ENCODE measurements at regions not wholly inside any gene's neighbourhood (a gene's known extent, or its start where the extent isn't known, plus 50 kb on each side); places are given as distances from the start of the nearest gene placed in this dataset.

GRCh38 chr14:29216268-29217232 is 450.0 kb downstream of the FOXG1 start (continued):
- TF ChIP-seq, protein P1, sequence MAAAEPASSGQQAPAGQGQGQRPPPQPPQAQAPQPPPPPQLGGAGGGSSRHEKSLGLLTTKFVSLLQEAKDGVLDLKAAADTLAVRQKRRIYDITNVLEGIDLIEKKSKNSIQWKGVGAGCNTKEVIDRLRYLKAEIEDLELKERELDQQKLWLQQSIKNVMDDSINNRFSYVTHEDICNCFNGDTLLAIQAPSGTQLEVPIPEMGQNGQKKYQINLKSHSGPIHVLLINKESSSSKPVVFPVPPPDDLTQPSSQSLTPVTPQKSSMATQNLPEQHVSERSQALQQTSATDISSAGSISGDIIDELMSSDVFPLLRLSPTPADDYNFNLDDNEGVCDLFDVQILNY (CRISPR knock-in tag; IDR thresholded peaks at IDR 0.05): no peak
- TF ChIP-seq IRF1 (CRISPR knock-in tag; IDR thresholded peaks at IDR 0.05) (no peak), E2F4 (CRISPR knock-in tag; IDR thresholded peaks at IDR 0.05; ENCODE audit: borderline replicate concordance, low read depth) (no peak)

DNA sequence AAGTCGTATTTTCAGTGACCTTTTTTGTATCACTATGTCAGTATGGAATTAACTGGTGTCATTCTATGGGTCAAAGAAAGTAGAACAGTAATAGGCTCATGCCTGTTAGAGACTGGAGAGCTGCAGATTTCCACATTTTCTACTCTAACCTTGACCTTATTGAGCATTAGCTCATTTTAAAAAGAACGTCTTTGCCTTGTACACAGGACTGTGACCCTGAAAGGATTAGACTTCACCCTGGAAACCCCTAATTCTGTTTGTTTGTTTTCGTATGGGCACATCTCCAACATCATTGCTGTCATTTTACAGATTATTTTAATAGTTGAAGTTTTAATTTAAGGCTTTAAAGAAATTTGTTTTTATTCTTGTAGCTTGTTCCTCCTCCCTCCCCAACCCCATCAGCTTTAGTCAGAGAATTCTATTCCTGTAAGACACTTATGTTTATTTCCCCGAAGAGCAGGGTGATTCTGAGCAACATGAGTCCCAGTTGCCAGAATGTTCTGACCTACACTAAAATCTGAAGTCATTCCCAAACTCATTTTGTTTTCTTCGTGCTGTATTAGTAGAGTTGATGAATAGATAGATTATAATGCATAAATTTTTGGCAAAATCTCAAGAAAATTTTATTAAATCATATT is 451.3 kb downstream of the FOXG1 start:
- TF ChIP-seq ZNF425 (CRISPR knock-in tag; conservative IDR thresholded peaks at IDR 0.05): no peak
- no peak for TF ChIP-seq ZNF317 (CRISPR knock-in tag; IDR thresholded peaks at IDR 0.05; ENCODE audit: borderline replicate concordance, low read depth)
- no peak for TF ChIP-seq JAZF1 (CRISPR knock-in tag; IDR thresholded peaks at IDR 0.05)
- TF ChIP-seq IRF2 (CRISPR knock-in tag; IDR thresholded peaks at IDR 0.05; ENCODE audit: borderline replicate concordance, low read depth): no peak
- no peak for TF ChIP-seq IRF1 (CRISPR knock-in tag; IDR thresholded peaks at IDR 0.05)
- no peak for TF ChIP-seq RELA (CRISPR knock-in tag; IDR thresholded peaks at IDR 0.05; ENCODE audit: borderline replicate concordance)
- no peak for TF ChIP-seq ZNF423 (CRISPR knock-in tag; IDR thresholded peaks at IDR 0.05)
- TF ChIP-seq, protein P2, sequence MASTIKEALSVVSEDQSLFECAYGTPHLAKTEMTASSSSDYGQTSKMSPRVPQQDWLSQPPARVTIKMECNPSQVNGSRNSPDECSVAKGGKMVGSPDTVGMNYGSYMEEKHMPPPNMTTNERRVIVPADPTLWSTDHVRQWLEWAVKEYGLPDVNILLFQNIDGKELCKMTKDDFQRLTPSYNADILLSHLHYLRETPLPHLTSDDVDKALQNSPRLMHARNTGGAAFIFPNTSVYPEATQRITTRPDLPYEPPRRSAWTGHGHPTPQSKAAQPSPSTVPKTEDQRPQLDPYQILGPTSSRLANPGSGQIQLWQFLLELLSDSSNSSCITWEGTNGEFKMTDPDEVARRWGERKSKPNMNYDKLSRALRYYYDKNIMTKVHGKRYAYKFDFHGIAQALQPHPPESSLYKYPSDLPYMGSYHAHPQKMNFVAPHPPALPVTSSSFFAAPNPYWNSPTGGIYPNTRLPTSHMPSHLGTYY (CRISPR knock-in tag; IDR thresholded peaks at IDR 0.05): no peak
- no peak for TF ChIP-seq EMX1 (CRISPR knock-in tag; IDR thresholded peaks at IDR 0.05)
- no peak for TF ChIP-seq TCF7 (CRISPR knock-in tag; IDR thresholded peaks at IDR 0.05; ENCODE audit: low read depth)
- DNase-seq (ENCODE audit: low spot score) (no peak), ATAC-seq (no peak)
- H3K27me3 Mint-ChIP-seq (ENCODE audit: low read depth): peaks cover 3% of the 10 kb centered on the region; the same call in 1 of the 2 replicates
- POLR2A ChIA-PET: no interaction called here
- H3K4me3 Mint-ChIP-seq: no peak overlapping the region
- H3K4me1 Mint-ChIP-seq: no peaks in the 10 kb centered on the region
- no peak overlapping the region for H3K27ac Mint-ChIP-seq
- CTCF ChIA-PET: interaction anchor here (1.6 kb wide), 1 partner anchor 444 kb away, joined by 5 read pairs; no protein-coding TSS in a partner anchor
- H3K36me3 Mint-ChIP-seq: no peaks in the 10 kb centered on the region
- H3K9me3 Mint-ChIP-seq: no peaks in the 10 kb centered on the region

DNA sequence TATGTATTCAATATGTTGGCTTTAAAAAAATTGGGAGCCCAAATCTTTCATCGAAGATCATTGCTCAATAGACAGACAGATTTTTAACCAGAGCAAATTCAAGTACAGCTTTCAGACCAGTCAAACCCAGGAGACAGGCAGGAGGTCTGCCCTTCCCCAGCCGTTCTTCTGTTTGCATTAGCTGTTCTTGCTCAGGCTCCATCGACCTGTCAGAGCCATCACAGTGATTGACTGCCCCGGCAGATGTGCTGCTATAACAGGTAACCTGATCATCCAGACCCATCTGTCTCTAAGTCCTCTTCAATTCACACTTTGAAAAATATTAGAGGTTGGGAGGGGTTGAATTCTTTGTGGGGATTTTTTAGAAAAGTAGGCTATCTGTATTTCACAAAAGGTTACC is 453.5 kb downstream of the FOXG1 start:
- Mint-ChIP-seq H3K27me3 (ENCODE audit: low read depth) (peaks cover 3% of the 10 kb centered on the region; the same call in 1 of the 2 replicates), H3K27ac (no peak overlapping the region), H3K4me1 (no peaks in the 10 kb centered on the region), H3K36me3 (no peaks in the 10 kb centered on the region), H3K9me3 (no peaks in the 10 kb centered on the region), H3K4me3 (no peak overlapping the region)
- DNase-seq (ENCODE audit: low spot score) (no peak), ATAC-seq (no peak)
- CTCF ChIA-PET: no interaction called here
- POLR2A ChIA-PET: no interaction called here
- TF ChIP-seq KAT7 (CRISPR knock-in tag; IDR thresholded peaks at IDR 0.05; ENCODE audit: borderline replicate concordance) (no peak), CBFB (CRISPR knock-in tag; IDR thresholded peaks at IDR 0.05; ENCODE audit: low read depth) (no peak), ZNF532 (CRISPR knock-in tag; IDR thresholded peaks at IDR 0.05; ENCODE audit: borderline replicate concordance) (no peak), E2F4 (CRISPR knock-in tag; IDR thresholded peaks at IDR 0.05; ENCODE audit: borderline replicate concordance, low read depth) (no peak)

All from WTC11 (cell line).